ENCODE measurements at regions not wholly inside any gene's neighbourhood (a gene's known extent, or its start where the extent isn't known, plus 50 kb on each side); places are given as distances from the start of the nearest gene placed in this dataset.

DNA sequence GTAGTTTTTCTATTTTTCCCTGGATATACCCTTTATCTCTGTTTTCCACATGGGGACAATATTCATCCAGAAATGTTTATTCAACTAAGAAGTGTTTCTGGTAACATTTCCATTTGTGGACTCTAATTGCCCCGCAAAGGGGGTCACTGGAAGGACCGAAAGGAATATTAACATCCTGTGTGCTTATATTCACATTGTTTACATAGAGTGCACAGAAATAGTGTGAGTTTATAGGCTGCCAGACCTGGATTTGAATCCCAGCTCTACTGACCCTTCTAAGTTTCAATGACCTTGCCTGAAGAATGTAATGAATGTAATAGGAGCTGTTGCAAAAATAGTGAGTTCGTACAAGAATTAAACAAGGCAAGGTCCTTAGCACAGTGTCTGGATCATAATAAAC is 152.9 kb upstream of the NCKAP5 start:
- no peak for DNase-seq

DNA sequence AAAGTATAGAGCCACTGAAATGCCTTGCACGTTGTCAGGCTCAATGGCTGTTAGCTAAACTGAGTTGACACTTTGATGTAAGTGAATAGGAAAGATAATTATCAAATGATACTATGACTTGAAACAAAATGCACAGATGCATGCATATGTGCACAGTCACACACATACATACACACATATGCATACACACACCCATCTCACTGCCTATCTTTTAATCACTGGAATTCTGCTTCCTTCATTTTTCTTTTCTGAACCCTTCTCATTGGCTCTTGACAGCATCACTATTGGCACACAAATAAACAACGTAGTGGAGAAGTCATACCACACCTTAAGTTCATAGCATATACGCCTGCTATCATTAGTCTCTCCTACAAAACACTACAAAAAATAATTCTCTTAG is 154.9 kb upstream of the NCKAP5 start:
- no peak for DNase-seq

DNA sequence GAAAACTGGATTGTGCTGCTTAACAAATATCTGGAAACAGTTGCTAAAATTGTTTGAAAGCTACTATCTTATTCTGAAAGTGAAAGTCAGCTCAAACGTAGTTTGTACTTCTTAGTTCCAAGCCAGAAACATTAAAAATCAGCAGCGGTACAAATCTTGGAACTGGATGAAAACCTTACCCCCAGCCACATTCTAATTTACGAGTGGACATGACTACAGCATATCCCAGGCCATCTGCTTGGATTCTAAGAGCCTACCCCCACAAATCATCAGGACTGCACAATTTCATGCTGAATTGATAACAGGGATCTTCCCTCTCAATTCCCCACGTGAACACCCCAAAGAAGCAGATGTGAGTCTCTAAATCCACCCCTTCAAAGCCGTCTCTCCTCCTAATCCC is 158.7 kb upstream of the NCKAP5 start:
- no peak for DNase-seq

DNA sequence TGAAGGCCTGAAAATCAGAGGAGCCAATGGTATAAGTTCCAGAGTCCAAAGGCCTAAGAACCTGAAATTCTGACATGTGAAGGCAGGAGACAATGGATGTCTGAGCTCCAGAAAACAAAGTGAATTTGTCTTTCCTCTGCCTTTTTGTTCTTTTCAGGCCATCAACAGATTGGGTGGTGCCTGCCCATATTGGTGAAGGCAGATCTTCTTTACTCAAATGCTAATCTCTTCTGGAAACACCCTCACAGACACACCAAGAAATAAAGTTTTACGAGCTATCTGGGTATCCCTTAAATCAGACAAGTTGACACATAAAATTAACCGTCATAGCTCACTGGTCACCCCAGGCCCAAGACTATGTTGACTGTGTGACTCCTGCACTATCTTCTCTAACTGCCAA is 163.8 kb upstream of the NCKAP5 start:
- DNase-seq = no peak

DNA sequence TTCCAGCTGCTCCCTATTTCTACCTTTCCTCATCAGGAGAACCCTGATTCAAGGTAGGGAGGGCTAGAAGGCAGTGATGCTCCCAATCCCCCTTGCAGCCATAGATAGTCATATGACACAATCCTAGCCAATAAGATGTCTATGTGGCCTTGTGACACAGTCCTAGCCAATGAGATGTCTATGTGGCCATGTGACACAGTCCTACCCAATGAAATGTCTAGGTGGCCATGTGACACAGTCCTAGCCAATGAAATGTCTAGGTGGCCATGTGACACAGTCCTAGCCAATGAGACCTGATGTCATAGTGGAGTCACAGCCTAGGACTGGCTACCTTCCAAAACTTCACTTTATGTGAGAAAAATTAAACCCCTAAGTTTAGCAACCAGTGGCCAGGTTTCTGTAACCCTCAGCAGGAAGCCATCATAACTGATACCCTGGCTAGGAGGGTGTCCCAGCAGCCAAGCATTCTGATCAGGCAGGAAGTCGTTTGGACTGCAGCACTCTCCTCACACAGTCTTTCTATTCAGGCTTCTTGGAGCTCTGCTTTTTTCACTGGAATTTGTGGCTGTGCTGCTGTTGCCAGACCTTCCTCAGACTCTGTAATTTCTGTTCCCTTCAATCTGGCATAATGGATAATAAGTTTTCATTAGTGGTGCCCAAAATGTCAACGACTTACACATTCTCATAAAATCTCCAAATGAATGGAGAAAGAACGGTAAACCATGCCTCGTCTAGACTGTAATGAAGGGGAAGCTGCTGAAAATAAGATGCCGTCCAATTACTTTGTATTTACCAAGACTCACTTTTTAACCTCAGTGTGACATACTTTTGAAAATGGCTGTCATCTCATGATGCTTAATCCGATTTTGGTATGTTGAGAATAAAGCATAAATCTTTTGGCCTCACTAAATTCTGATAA is 165.0 kb upstream of the NCKAP5 start:
- DNase-seq = no peak

DNA sequence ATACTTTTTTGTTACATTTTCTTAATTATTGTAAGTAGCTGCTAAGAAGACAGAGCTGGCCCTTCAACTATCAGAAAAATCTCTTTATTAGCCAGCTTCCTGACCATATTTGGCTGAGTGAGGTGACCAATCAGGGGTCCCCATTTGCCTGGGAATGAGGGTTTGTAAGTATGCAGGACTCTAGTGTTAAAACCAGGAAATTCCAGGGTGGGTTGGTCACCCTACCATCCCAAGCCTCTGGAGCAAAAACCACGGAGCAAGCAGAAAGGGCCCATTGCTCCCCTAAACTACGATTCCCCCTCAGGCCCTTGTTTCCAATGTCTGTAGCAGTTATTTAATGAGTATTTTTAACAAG is 165.6 kb upstream of the NCKAP5 start:
- no peak for DNase-seq

DNA sequence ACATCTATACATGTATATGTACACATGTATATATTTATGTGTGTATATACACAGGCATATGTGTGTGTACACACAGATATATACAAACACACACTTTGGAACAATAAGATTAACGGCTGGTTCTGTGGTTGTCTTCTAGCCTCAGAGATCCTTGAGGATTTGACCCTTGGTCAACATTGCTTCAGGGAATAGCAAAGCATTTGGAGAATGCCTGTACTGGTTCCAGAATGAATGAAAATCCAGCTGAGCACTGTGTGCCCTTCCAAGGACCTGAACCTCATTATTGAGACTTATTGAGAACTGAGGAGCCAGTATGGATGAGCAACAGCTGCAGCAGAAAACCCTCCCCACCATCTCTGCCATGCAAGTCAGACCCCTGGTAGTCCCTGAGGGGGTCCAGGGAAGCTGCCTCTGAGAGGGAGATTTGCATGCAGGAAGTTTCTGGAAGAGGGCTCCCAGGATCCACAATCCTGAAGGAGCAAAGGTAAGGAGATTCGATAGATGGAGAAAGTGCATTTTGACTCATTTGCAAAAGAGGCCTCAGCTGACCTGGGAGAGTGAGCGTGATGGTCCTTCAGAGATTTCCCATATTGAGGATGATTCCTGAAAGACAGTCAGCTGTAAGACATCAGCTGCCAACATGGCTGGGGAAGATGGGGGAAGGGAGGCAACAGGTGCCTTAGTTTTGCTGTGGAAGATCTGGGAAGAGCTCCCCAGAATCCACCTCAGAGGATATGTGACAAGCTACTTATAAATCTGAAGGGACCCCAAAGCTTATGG is 166.6 kb upstream of the NCKAP5 start:
- DNase-seq = no peak

DNA sequence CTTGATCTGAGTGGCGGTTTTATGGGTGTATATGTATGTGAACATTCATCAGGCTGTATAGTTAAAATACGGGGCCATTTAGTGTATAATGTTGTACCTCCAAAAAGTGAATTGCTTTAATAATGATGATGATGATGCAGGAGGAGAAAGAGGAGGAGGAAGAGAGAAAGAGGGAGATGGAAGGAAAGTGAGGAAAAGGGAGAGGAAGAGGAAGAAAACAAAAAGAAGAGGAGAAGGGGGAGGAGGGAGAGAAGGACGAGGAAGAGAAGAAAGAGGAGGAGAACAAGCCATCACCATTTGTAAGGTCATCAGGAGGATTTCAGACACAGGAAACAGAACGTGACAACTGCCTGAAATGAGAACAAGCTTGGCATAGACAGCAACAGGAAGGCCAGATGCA is 168.4 kb upstream of the NCKAP5 start:
- no peak for DNase-seq

DNA sequence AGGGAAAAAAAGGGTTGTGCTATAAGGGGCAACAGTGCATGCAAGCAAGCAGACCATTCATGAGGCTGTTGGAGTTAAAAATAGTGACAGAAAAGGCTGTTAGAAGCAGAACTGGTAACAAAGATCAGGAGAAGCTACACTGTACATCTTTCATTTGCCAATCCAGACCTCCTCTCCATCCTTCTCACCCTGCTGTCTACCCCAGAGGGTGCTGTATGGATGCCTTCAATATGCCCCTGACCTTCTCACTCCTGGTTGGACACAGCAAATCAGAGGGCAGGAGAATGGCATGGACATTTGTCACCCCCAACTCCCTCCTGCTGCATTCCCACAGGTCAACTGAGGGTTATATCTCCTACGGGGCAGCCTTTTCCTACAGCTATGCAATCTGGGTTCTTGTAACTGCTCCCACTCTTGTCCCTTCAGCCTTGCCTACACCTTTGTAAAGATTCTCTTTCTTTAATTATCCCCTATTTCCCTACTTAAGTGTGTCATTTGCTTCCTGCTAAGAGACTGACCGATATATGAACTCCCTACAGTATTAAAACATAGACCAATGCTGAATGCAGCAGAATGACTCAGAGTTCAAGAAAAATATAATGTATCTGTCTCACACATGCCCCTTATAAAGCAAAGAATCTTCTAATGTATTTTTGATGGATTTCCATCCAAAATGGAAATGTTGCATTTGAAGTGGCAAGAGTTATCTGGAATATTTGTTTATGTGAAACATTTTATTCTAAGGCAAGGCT is 169.2 kb upstream of the NCKAP5 start:
- DNase-seq = no peak

DNA sequence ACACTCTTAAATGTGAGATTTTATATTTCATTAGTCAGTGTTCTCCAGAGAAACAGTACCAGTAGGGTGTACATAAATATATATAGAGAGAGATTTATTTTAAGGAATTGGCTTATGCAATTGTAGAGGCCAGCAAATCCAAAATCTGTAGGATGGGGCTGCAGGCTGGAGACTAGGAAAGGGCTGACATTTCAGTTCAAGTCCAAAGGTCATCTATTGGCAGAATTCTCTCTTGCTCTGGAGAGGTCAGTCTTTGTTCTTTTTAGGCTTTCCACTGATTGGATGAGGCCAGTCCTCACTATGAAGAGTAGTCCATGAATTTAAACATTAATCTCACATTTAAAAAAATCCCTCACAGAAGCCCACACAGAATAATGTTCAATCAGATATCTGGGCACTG is 170.8 kb upstream of the NCKAP5 start:
- DNase-seq = no peak

DNA sequence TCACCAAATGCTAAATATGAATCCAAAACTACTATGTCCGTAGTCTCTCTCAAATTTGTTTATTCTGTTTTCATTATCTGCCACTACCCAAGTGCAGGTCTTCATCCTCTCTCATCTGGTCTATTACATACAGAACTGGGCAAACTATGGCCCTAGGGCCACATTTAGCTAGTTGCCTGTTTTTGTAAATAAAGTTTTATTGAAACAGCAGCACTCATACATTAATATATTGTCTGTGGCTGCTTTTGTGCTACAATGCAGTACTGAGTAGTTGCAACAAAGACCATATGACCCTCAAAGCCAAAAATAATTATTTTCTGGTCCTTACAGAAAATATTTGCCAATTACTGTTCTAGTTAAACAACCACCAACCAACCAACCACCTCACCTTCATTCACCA is 172.2 kb upstream of the NCKAP5 start:
- DNase-seq = no peak

DNA sequence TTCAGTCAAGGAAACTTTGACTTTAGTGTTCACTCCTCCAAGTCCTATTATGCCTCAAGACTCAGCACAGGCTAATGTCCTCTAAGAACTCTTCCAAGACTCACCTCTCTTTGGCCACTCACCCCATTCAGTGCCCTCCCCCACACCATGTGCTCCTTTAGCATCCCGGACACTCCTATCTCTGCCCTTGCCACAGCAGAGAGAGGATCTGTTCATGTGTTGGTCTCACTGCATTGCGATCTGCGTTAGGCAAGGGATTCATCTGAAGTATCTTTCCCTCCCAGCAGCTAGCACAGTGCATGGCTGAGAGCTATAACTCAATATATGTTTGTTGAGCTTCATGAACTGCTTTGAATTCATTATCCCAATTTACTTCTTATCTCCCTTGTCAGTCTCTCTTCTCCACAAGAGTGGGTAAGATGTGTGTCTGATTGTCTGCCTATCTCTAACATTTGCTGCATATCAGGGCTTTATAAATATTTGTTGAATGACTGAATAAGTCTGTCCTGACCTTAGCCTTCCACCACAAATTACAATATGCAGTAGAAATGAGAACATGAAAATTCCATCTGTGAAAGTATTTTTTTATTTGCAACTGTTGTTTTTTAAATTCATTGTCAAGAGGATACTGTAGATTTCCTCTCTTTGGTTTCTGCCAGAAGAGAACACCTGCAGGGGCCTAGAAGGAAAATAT is 179.9 kb upstream of the NCKAP5 start:
- DNase-seq = no peak

DNA sequence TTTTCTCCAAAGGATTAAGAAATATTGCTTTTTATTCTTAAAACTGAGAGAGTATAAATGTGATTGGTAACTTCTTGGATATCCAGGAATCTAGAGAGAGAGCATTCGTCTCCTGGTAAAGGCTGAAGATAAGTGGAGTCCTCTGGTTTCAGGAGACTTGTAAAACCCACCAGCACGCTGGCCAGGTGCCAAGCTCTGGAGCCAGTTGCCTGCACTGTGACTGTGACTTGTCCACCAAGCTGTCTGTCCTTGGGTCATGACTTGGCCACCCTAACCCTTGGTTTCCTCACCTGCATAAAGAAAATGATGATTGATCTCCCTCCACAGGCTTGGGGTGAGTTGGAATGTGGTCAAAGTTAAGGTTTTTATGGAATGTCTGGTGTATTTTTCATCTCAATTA is 185.4 kb upstream of the NCKAP5 start:
- no peak for DNase-seq

DNA sequence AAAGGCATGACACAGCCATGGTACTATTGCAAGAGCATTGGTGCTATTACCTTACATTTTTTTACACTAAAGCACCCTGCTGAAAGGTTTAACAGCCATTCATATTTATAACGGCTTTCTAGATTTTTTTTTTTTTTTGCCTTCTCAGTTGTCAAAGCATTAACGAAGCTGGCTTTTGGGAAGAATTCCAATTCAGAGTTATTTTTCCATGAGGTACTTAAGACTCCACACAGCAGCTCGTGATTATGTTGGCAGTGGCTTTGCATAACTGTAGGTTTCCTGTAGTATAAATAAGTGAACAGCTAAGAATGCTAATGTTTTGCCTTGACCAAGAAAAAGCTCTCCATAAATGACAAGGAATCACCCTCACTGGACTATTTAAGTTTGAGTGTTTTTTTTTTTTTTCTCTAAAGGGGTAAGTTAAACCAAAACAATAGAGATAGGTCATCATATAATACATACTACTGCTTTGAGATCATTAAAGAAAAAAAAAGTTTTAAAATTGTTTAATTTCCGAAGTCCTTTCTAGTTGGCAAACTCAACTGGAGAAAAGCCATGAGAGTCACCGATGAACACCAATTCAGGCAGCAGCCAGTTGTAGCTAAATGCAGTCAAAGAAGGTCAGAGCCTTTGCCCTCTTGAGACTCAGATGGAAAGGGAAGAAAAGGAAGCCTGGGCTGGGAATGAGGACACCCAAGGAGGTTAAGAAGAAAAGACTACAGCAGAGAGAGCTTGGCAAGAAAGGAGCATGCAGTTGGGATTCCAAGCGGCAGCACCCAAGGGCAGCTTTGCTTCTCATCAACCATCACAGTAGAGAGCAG is 187.4 kb upstream of the NCKAP5 start:
- no peak for DNase-seq

DNA sequence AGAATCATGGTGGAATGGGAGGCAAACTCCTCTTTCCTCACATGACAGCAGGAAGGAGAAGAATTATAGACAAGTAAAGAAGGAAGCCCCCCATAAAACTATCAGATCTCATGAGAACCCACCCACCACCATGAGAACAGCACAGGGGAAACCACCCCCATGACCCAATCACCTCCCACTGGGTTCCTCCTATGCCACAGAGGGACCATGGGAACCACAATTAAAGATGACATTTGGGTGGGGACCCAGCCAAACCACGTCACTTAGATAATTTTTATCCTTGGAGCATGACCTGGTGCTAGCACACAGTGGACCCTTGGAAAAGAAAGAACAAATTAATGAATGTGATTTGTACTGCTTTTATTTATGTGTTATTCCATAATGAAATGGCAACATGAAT is 188.6 kb upstream of the NCKAP5 start:
- DNase-seq = no peak

DNA sequence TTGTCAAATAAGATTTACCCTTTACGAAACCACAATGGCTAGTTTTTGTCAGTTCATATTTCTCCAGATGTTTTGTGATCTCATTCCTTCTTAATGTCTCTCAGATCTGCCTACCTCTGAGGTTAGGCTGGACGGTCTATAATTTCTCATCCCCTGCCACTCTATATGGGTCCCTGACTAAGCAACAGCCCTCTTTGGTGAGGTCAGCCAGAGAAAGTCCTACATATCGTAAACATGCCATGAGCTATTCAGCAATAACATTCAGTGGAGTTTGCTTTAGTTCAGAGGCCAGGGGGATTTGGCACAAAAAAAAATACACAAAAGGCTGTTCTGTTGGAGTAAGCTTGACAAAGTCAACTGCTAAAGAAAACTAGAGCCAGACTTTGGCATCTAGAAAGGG is 192.1 kb upstream of the NCKAP5 start:
- no peak for DNase-seq

DNA sequence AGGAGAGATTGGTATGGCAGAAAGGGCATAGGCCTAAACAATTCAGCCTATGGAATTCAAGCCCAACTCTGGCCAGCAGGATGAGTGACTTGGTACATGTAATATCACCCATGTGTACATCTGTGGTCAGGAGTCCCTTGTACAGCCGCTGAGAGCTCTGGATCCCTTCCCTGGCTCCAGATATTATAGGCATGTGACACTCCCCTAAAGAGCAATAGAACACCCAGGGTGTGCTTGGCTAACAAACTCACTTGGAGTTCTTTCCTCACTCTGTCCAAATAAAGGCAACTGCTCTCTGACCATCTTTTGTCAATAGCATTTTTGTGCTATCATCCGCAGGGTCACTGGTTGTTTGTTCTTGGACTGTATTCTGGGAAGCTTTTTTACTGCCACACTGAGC is 197.4 kb upstream of the NCKAP5 start:
- no peak for DNase-seq

DNA sequence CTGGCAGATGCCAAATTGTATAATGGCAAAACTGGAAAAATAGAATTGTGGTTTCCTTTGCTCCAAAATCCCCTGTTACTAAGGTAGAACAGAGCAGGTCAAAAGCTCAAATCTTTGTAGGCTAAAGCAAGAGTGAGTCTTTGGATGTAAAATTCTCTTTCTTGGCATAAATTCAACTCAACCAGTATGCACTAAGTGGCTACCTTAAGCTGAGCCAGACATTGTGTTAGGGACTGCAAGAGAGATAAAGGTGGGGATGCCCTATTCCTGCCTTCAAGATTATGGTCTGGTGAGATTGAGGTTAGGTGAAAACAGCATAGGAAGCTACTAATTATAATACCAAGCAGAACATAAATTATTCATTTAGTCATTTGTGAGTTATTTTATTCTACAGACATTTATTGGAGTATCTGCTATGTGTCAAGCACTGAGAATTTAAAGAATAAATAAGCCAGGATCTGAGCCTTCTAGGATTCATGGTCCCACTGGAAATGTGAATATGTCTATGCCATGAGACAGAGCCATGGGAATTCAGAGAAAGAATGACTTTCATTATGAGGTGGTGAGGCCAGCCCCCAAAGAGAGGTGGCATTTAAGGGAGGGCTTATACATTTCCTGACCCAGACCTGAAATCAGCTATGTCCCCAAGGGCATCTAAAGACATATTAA is 198.0 kb upstream of the NCKAP5 start:
- no peak for DNase-seq

DNA sequence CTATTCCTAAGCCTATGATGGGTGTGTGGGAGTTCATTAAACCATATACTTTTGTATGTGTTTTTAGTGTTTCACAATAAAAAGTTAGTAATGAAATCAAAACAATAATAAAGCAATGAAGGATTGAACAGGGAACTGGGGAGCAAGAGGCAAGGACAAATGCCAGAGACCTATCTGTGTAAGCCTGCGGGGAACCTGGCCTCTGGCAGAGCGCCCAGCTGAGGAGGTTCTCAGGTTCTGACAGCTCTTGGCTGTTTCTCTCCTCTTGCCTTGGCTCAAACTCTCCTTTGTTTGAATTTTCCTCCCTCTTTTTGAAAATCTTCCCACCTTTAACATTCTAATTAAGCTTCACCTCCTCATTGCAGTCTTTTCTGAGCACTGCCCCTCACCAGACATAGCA is 200.0 kb upstream of the NCKAP5 start:
- DNase-seq = no peak

DNA sequence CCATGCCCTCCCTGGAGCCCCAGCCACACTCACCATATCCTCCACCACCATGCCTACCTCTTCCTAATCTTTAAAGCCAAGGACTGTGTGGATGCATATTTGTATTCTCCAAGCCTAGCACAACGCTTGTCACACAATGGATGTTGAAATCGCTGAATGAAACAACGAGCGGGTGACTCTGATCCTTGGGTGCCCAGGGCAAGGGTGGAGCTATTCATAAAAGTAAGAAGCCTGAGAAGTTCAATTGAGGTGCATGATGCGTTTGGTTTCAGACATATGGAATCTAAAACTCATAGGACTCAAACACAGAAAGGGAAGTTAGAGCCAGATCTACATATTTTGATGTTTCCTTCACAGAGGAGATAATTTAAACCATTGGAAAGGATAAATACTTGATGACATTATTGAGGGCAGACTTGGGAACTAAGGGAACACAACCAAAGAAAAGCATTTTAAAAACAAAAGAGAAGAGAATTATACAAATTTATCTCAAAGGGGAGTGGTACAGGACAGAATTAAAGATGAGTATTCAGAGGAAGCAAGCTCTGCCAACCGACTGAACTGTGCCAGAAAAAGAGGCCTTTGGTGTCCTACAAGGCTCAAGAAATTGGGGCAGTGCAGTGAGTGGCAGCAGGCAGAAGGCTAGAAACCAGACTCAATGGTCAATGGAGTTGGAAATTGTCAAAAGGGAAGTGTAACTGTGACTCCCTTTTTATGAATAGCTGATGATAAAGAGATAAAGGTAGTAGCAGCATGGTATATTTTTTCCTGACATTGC is 200.6 kb upstream of the NCKAP5 start:
- no peak for DNase-seq
